Esophagus muscularis mucosa (tissue), 4 donors: ENCODE measurements at regions not wholly inside any gene's neighbourhood (a gene's known extent, or its start where the extent isn't known, plus 50 kb on each side); places are given as distances from the start of the nearest gene placed in this dataset.
A peak's percentile ranks its signal among the peaks of the same experiment; 100 is the strongest.

ENCODE experiments used
- DNase-seq: peaks from one replicate; pipeline ENCODE4 v3.0.0-alpha.2; 2017; ENCODE audit errors: extremely low spot score
- H3K27ac ChIP-seq, 4 donors: fragments of 200-600 bp; sonication (generic); replicated peaks in 1 of 4; 1 replicate in 3 of 4; 2 replicates in 1 of 4; pipeline ENCODE4 v1.5.1; 2016 to 2019; ENCODE audit warnings: mild to moderate bottlenecking in 1 of 4
- H3K27me3 ChIP-seq, 4 donors: fragments of 200-600 bp; sonication (generic); one replicate each; pipeline versions ENCODE4 v1.5.1 to v1.6.0; 2016 to 2019
- H3K36me3 ChIP-seq, 4 donors: fragments of 200-600 bp; sonication (generic); one replicate each; pipeline ENCODE4 v1.5.1; 2016 to 2019
- H3K4me1 ChIP-seq, 4 donors: fragments of 200-600 bp; sonication (generic); one replicate each; pipeline ENCODE4 v1.5.1; 2016 to 2019
- H3K4me3 ChIP-seq, 4 donors: fragments of 200-600 bp; sonication (generic); 1 replicate in 2 of 4; 2 replicates in 2 of 4; pipeline ENCODE4 v1.5.1; 2016 to 2019; ENCODE audit warnings: mild to moderate bottlenecking in 4 of 4, moderate library complexity in 1 of 4
- H3K9me3 ChIP-seq, 4 donors: fragments of 200-600 bp; sonication (generic); 1 replicate in 3 of 4; 2 replicates in 1 of 4; pipeline ENCODE4 v1.5.1; 2016 to 2019
- EP300 ChIP-seq: sonication (generic); formaldehyde crosslinking; IDR thresholded peaks from one replicate; pipeline ENCODE4 v1.6.1; 2017; ENCODE audit warnings: antibody characterized with exemption
- POLR2A ChIP-seq: fragments of 450-650 bp; IDR thresholded peaks from one replicate; pipeline ENCODE4 v1.6.1; 2017; ENCODE audit warnings: antibody characterized with exemption, moderate library complexity, mild to moderate bottlenecking, low read depth
- POLR2AphosphoS5 ChIP-seq, 2 donors: sonication (generic); formaldehyde crosslinking; IDR thresholded peaks; one replicate each; pipeline ENCODE4 v1.6.1; 2017; ENCODE audit warnings: antibody characterized with exemption in 2 of 2
- WGBS: methylation state at CpG from one replicate; pipeline ENCODE4 v1.1.5; 2018; 5-methylcytosine and 5-hydroxymethylcytosine counted together
- intact Hi-C: fragments of 100-400 bp; cut with DNase I; formaldehyde crosslinking; loops from one replicate; pipeline ENCODE4 v1.15.1; 2023
- TF ChIP-seq, protein P1 (sequence below), 3 experiments: fragments of 200-600 bp in 2 of 3; fragments of 450-650 bp in 1 of 3; sonication (generic) in 2 of 3; IDR thresholded peaks; one replicate each; pipeline ENCODE4 v1.5.1; 2017 to 2019; ENCODE audit warnings: antibody characterized with exemption in 3 of 3, mild to moderate bottlenecking in 2 of 3, moderate library complexity in 1 of 3

DNA sequence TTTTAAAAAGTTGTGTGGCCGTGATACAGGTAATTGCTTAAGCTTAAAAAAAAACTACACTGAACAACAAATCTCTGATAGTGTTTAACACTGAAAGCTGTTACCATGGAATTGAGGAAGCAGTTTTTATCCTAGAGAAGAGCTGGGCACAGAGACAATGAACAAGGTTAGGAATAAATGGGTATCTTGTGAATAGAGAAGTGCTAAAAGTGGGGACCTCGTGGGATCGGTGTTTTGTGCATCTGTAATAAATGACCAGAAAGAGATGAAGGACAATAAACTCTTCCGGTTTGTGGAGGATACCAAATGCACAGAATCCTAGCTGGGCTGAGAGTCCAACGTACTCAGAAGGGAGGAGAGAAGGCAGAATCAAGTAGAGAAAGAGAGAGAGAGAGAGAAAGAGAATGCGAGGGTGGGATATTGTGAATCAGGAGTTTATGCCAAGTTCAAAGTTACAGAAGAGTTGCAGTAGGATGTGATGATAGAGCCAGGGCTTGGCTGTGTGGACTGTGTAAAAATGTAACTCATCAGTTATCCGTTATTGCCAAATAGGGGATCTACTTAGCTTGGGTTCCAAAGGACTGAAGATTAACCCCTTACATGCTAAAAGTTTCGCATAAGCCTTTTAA is 148.9 kb downstream of the IL20RB start:
- H3K4me3 ChIP-seq = no peak overlapping the region
- 30% methylated on average over 8 of the region's 8 CpGs for WGBS
- H3K27ac ChIP-seq = no peak overlapping the region
- no peak for TF ChIP-seq EP300
- no peak for TF ChIP-seq POLR2AphosphoS5 (IDR thresholded peaks at IDR 0.05)
- no peaks in the 10 kb centered on the region for H3K36me3 ChIP-seq
- H3K27me3 ChIP-seq = peaks cover 0 to 16% (median 0%) of the 10 kb centered on the region in 4 donors
- intact Hi-C loops = loop anchor here (5.0 kb wide), 2 partner anchors 841 to 866 kb away; no protein-coding TSS in a partner anchor
- H3K4me1 ChIP-seq = peaks cover 0 to 19% (median 9%) of the 10 kb centered on the region in 4 donors
- no peak for DNase-seq
- no peaks in the 10 kb centered on the region for H3K9me3 ChIP-seq

DNA sequence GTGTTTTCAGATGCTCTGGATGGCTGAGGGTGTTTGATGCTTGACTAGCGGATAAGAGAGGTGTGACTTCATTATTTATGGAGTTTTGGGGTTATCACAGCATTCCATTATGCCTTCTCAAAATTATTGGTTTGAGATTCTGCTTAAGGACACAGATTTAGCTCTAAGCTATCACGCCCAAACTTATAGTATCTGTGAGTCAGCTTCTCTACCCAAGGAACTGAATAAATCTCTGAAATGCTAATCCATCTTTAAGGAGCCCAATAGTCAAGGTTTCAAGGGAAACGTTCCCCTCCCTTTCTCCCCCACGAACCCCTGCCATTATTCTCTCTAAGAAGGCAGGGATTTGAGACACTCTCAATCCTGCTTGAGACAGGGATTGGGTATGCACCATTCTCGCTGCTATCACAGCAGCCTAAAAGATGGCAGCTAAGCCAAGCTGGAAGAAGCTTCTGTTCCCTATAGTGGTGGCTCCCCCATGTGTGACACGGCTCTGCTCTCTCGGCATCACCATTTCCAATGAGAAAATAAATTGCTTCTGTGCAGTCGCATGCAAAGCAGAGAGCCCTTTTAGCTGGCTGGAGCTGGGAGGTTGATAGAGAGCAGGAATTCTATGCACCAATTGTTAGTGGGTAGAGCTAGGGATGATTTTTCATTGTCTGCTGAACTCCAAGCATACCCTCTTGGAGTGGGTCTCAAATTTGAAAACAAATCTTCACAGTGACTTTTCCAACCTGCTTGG is 151.1 kb downstream of the IL20RB start:
- Histone ChIP-seq H3K27ac (no peak overlapping the region), H3K9me3 (no peaks in the 10 kb centered on the region), H3K36me3 (no peaks in the 10 kb centered on the region), H3K27me3 (peaks cover 0 to 16% (median 0%) of the 10 kb centered on the region in 4 donors), H3K4me1 (peaks cover 0 to 19% (median 9%) of the 10 kb centered on the region in 4 donors), H3K4me3 (no peak overlapping the region)
- intact Hi-C loops = loop anchor here (5.0 kb wide), 2 partner anchors 838 to 863 kb away; no protein-coding TSS in a partner anchor
- 76% methylated on average over 8 of the region's 8 CpGs for WGBS
- TF ChIP-seq, protein P1, sequence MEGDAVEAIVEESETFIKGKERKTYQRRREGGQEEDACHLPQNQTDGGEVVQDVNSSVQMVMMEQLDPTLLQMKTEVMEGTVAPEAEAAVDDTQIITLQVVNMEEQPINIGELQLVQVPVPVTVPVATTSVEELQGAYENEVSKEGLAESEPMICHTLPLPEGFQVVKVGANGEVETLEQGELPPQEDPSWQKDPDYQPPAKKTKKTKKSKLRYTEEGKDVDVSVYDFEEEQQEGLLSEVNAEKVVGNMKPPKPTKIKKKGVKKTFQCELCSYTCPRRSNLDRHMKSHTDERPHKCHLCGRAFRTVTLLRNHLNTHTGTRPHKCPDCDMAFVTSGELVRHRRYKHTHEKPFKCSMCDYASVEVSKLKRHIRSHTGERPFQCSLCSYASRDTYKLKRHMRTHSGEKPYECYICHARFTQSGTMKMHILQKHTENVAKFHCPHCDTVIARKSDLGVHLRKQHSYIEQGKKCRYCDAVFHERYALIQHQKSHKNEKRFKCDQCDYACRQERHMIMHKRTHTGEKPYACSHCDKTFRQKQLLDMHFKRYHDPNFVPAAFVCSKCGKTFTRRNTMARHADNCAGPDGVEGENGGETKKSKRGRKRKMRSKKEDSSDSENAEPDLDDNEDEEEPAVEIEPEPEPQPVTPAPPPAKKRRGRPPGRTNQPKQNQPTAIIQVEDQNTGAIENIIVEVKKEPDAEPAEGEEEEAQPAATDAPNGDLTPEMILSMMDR (IDR thresholded peaks at IDR 0.05) = no peak
- TF ChIP-seq POLR2A (no peak), EP300 (no peak), POLR2AphosphoS5 (IDR thresholded peaks at IDR 0.05) (no peak)
- no peak for DNase-seq

DNA sequence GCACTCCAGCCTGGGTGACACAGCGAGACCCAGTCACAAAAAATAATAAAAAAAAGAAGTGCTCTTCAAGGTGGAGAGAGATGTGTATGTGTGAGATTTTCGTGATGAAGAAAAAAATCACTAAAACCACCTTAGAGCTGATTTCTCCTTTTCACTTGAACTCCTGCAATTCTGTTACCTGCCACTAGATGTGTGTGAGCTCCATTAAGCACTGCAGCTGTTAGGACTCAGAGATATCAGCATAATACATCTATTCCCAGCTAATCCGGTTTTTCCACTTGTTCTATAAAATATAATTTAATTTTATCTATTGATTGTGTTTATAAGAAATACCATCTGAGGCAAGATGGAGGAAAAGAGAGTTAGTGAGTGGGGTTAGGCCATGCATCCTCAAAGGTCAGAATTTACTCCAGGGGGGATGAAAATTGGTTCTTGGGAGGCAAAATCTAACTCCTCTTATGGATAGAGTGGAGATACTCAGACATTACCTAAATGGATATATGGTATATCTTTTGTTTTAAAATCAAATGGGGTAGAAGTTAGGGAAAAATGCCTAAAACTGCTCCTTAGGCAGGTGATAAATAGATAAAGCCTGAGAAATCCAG is 152.7 kb downstream of the IL20RB start:
- no peak overlapping the region for H3K4me3 ChIP-seq
- no peak overlapping the region for H3K27ac ChIP-seq
- no peaks in the 10 kb centered on the region for H3K9me3 ChIP-seq
- no peaks in the 10 kb centered on the region for H3K36me3 ChIP-seq
- H3K4me1 ChIP-seq = peaks cover 0 to 13% (median 8%) of the 10 kb centered on the region in 4 donors
- intact Hi-C loops = no loop called here
- peaks cover 0 to 16% (median 0%) of the 10 kb centered on the region in 4 donors for H3K27me3 ChIP-seq
- no peak for DNase-seq
- 41% methylated on average over 3 of the region's 3 CpGs for WGBS
- TF ChIP-seq POLR2AphosphoS5 (IDR thresholded peaks at IDR 0.05) (no peak), POLR2A (no peak), EP300 (no peak)
- TF ChIP-seq, protein P1 (IDR thresholded peaks at IDR 0.05) = peak; percentile 46 to 74 (median 65)

DNA sequence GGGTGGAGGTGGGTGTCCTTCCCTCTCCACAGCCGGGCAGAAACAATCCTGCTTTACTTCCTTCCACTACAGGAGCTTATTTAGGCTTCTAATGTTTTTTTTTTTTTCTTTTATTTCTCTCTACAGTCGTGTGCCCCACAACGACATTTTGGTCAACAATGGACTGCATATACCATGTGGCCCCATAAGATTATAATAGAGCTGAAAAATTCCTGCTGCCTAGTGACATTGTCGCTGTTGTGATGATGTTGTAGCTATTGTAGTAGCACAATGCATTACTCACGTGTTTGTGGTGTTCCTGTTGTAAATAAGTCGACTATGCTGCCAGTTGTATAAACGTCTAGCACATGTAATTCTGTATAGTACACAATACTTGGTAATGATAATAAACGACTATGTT is 153.7 kb downstream of the IL20RB start:
- TF ChIP-seq POLR2AphosphoS5 (IDR thresholded peaks at IDR 0.05) (no peak), POLR2A (no peak), EP300 (no peak)
- TF ChIP-seq, protein P1 (IDR thresholded peaks at IDR 0.05) = no peak
- Histone ChIP-seq H3K4me1 (peaks cover 0 to 7% (median 1%) of the 10 kb centered on the region in 4 donors), H3K9me3 (no peaks in the 10 kb centered on the region), H3K36me3 (no peaks in the 10 kb centered on the region), H3K4me3 (no peak overlapping the region), H3K27ac (no peak overlapping the region), H3K27me3 (peaks cover 0 to 16% (median 0%) of the 10 kb centered on the region in 4 donors)
- intact Hi-C loops = no loop called here
- DNase-seq = no peak
- WGBS = 83% methylated on average over 8 of the region's 8 CpGs

DNA sequence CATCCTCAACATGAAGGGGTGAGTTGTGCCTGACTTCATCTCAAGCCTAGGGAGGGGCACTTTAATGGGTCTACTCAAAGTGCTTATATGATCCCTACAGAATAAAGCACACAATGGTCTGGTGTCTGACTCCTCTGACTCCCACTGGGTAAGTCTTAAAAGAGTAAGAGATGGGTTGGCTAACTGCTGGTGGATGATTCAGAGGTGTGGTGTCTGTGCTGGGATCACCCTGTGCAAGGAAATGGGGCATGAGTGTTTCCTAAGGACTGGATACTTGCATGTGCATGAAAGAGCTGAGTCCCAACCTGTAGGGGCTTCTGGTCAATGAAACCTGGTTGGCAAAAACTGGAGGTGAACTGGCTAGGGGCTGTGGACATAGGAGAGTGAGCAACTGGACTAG is 158.8 kb downstream of the IL20RB start:
- DNase-seq = no peak
- intact Hi-C loops = no loop called here
- Histone ChIP-seq H3K4me3 (no peak overlapping the region), H3K27me3 (no peaks in the 10 kb centered on the region), H3K9me3 (no peaks in the 10 kb centered on the region), H3K36me3 (no peaks in the 10 kb centered on the region), H3K4me1 (no peaks in the 10 kb centered on the region), H3K27ac (no peak overlapping the region)
- no peak for TF ChIP-seq POLR2A
- TF ChIP-seq EP300 = no peak
- no peak for TF ChIP-seq POLR2AphosphoS5 (IDR thresholded peaks at IDR 0.05)
- TF ChIP-seq, protein P1 (IDR thresholded peaks at IDR 0.05) = no peak
